ENCODE measurements at regions not wholly inside any gene's neighbourhood (a gene's known extent, or its start where the extent isn't known, plus 50 kb on each side); places are given as distances from the start of the nearest gene placed in this dataset.
"Not testable (repeated sequence)": the region's sequence is repeated elsewhere in the genome, so short reads cannot be mapped to it uniquely, and the experiment has no call there.

GRCh38 chrX:95956745-95957144, 727.9 kb upstream of the DIAPH2 start:
- no peak for DNase-seq (ENCODE audit: low read depth)
- no peak for TF ChIP-seq CTCF (IDR thresholded peaks at IDR 0.05; ENCODE audit: insufficient read depth, low read length, severe bottlenecking)
- no peaks in the 10 kb centered on the region for H3K27me3 ChIP-seq (ENCODE audit: control insufficient read depth, insufficient read depth, low read length)
- no peaks in the 10 kb centered on the region for H3K36me3 ChIP-seq (ENCODE audit: control insufficient read depth, insufficient read depth, low read length)
- H3K4me3 ChIP-seq (ENCODE audit: low read depth, low read length), result no peak overlapping the region
- no peak for FAIRE-seq

- not testable (repeated sequence) for H3K27me3 ChIP-seq (ENCODE audit: control insufficient read depth, insufficient read depth, low read length); FAIRE-seq; H3K36me3 ChIP-seq (ENCODE audit: control insufficient read depth, insufficient read depth, low read length); H3K4me3 ChIP-seq (ENCODE audit: low read depth, low read length); DNase-seq (ENCODE audit: low read depth)
These were observed 711.1 kb upstream of the DIAPH2 start for GRCh38 chrX:95973456-95974095.

GRCh38 chrX:95974096-95974470, 710.6 kb upstream of the DIAPH2 start:
- no peak overlapping the region for H3K4me3 ChIP-seq (ENCODE audit: low read depth, low read length)
- no peaks in the 10 kb centered on the region for H3K36me3 ChIP-seq (ENCODE audit: control insufficient read depth, insufficient read depth, low read length)
- DNase-seq (ENCODE audit: low read depth), result no peak
- TF ChIP-seq CTCF (IDR thresholded peaks at IDR 0.05; ENCODE audit: insufficient read depth, low read length, severe bottlenecking), result no peak
- no peaks in the 10 kb centered on the region for H3K27me3 ChIP-seq (ENCODE audit: control insufficient read depth, insufficient read depth, low read length)
- FAIRE-seq, result no peak

GRCh38 chrX:95974890-95975289, 709.8 kb upstream of the DIAPH2 start:
- no peaks in the 10 kb centered on the region for H3K36me3 ChIP-seq (ENCODE audit: control insufficient read depth, insufficient read depth, low read length)
- DNase-seq (ENCODE audit: low read depth) (peak; percentile 64), FAIRE-seq (no peak)
- TF ChIP-seq CTCF (IDR thresholded peaks at IDR 0.05; ENCODE audit: insufficient read depth, low read length, severe bottlenecking), result no peak
- H3K4me3 ChIP-seq (ENCODE audit: low read depth, low read length), result no peak overlapping the region
- H3K27me3 ChIP-seq (ENCODE audit: control insufficient read depth, insufficient read depth, low read length), result no peaks in the 10 kb centered on the region

GRCh38 chrX:95995583-95995982, 689.1 kb upstream of the DIAPH2 start:
- Histone ChIP-seq H3K4me3 (ENCODE audit: low read depth, low read length) (no peak overlapping the region), H3K36me3 (ENCODE audit: control insufficient read depth, insufficient read depth, low read length) (no peaks in the 10 kb centered on the region), H3K27me3 (ENCODE audit: control insufficient read depth, insufficient read depth, low read length) (no peaks in the 10 kb centered on the region)
- no peak for TF ChIP-seq CTCF (IDR thresholded peaks at IDR 0.05; ENCODE audit: insufficient read depth, low read length, severe bottlenecking)
- FAIRE-seq (no peak), DNase-seq (ENCODE audit: low read depth) (peak; percentile 16)

- Histone ChIP-seq H3K27me3 (ENCODE audit: control insufficient read depth, insufficient read depth, low read length) (no peaks in the 10 kb centered on the region), H3K36me3 (ENCODE audit: control insufficient read depth, insufficient read depth, low read length) (no peaks in the 10 kb centered on the region), H3K4me3 (ENCODE audit: low read depth, low read length) (no peak overlapping the region)
- TF ChIP-seq CTCF (IDR thresholded peaks at IDR 0.05; ENCODE audit: insufficient read depth, low read length, severe bottlenecking), result no peak
- DNase-seq (ENCODE audit: low read depth) (no peak), FAIRE-seq (no peak)
These were observed 688.3 kb upstream of the DIAPH2 start for GRCh38 chrX:95996294-95996693.
